ENCODE measurements at regions not wholly inside any gene's neighbourhood (a gene's known extent, or its start where the extent isn't known, plus 50 kb on each side); places are given as distances from the start of the nearest gene placed in this dataset.

GRCh38 chr5:143516249-143516648 is 112.8 kb upstream of the NR3C1 start:
- H2BK15ac ChIP-seq (ENCODE audit: low read length), result no peak overlapping the region
- no peak overlapping the region for H2BK120ac ChIP-seq (replicated peaks; ENCODE audit: low read depth, low read length)
- no peak overlapping the region for H4K8ac ChIP-seq (ENCODE audit: extremely low read depth, insufficient read depth, low read length)
- no peak overlapping the region for H3K9ac ChIP-seq (replicated peaks in 1 of 4; ENCODE audit: extremely low read depth in 1 of 4, low read depth in 3 of 4, low read length in 3 of 4)
- no peak overlapping the region for H3K4me3 ChIP-seq (ENCODE audit: extremely low read depth in 1 of 4, insufficient read depth in 2 of 4, low read depth in 3 of 4, low read length in 4 of 4)
- FAIRE-seq (no peak), DNase-seq (ENCODE audit: low read depth in 1 of 2, low spot score in 2 of 2) (no peak)
- no peak overlapping the region for H3K4me2 ChIP-seq (ENCODE audit: insufficient read depth in 1 of 2, low read depth in 2 of 2, low read length in 2 of 2)
- H2AFZ ChIP-seq (ENCODE audit: low read length), result no peak overlapping the region
- no peak overlapping the region for H2AK5ac ChIP-seq (ENCODE audit: low read depth, low read length)
- H3K36me3 ChIP-seq (ENCODE audit: control insufficient read depth in 2 of 4, insufficient read depth in 4 of 4, low read length in 3 of 4), result no peaks in the 10 kb centered on the region
- no peak overlapping the region for H2BK20ac ChIP-seq (ENCODE audit: low read length)
- no peak overlapping the region for H3K4ac ChIP-seq (replicated peaks; ENCODE audit: insufficient read length, low read depth, low read length)
- no peak overlapping the region for H3K27ac ChIP-seq (ENCODE audit: low read depth, low read length)
- no peak overlapping the region for H3K23ac ChIP-seq (ENCODE audit: insufficient read length)
- no peak overlapping the region for H3K14ac ChIP-seq (ENCODE audit: insufficient read length)
- no peaks in the 10 kb centered on the region for H4K20me1 ChIP-seq (replicated peaks in 1 of 2; ENCODE audit: control insufficient read depth in 1 of 2, insufficient read depth in 2 of 2, low read length in 2 of 2)
- H3K23me2 ChIP-seq (ENCODE audit: low read depth, low read length), result no peaks in the 10 kb centered on the region; the same call in 1 of the 2 replicates
- no peak overlapping the region for H3K18ac ChIP-seq (ENCODE audit: extremely low read depth, low read length)
- no peak overlapping the region for H2BK12ac ChIP-seq (ENCODE audit: low read depth, low read length)
- H3K4me1 ChIP-seq (replicated peaks in 1 of 4; ENCODE audit: control insufficient read depth in 3 of 4, insufficient read depth in 4 of 4, low read length in 3 of 4), result no peaks in the 10 kb centered on the region
- ChIA-PET CTCF (ENCODE audit: partially characterized antibody) (no interaction called here), POLR2A (ENCODE audit: partially characterized antibody) (no interaction called here)
- no peaks in the 10 kb centered on the region for H3K27me3 ChIP-seq (replicated peaks in 1 of 4; ENCODE audit: control insufficient read depth in 3 of 4, extremely low read depth in 1 of 4, insufficient read depth in 3 of 4, low read length in 3 of 4)
- no peak overlapping the region for H4K5ac ChIP-seq (ENCODE audit: insufficient read length, low read depth, low read length)
- no peak overlapping the region for H2BK5ac ChIP-seq (ENCODE audit: low read depth, low read length)
- H3K79me1 ChIP-seq (ENCODE audit: low read depth, low read length), result no peaks in the 10 kb centered on the region
- no peak overlapping the region for H3K56ac ChIP-seq (replicated peaks; ENCODE audit: insufficient read length, low read depth, low read length)
- H3K9me3 ChIP-seq (ENCODE audit: insufficient read depth in 2 of 2, low read depth in 1 of 2, low read length in 1 of 2), result no peaks in the 10 kb centered on the region
- H3K79me2 ChIP-seq (ENCODE audit: control insufficient read depth in 1 of 2, insufficient read depth in 2 of 2, low read length in 2 of 2), result no peaks in the 10 kb centered on the region
- no peak overlapping the region for H4K91ac ChIP-seq (replicated peaks; ENCODE audit: insufficient read length, low read length)
- 93% methylated on average over 1 of the region's 1 CpG; no CpG with 5 or more reads in 1 of the 2 experiments for WGBS, 2 experiments (ENCODE audit: extremely low coverage in 1 of 2, insufficient coverage in 1 of 2, insufficient read length in 1 of 2, insufficient replicate concordance in 2 of 2, low coverage in 1 of 2, low lambda C conversion rate in 2 of 2, missing lambda C conversion rate in 1 of 2)
- TF ChIP-seq RBBP5 (IDR thresholded peaks at IDR 0.05; ENCODE audit: borderline replicate concordance, low read depth, low read length) (no peak), BRCA1 (IDR thresholded peaks at IDR 0.05; ENCODE audit: low read depth, low read length) (no peak), CTCF (IDR thresholded peaks at IDR 0.05; ENCODE audit: control extremely low read depth in 1 of 3, insufficient read depth in 1 of 3, low read depth in 1 of 3, low read length in 3 of 3) (no peak), CBX5 (IDR thresholded peaks at IDR 0.05; ENCODE audit: low read depth, low read length) (no peak), CREB1 (IDR thresholded peaks at IDR 0.05) (no peak), MAFK (IDR thresholded peaks at IDR 0.05; ENCODE audit: low read depth, low read length) (no peak), CHD1 (IDR thresholded peaks at IDR 0.05; ENCODE audit: low read depth, low read length) (no peak), SAP30 (IDR thresholded peaks at IDR 0.05; ENCODE audit: insufficient read depth, insufficient replicate concordance, low read length) (no peak), SP4 (IDR thresholded peaks at IDR 0.05; ENCODE audit: low read length) (no peak), HDAC2 (IDR thresholded peaks at IDR 0.05; ENCODE audit: borderline replicate concordance in 1 of 2, low read depth in 2 of 2, low read length in 2 of 2) (no peak), SIX5 (IDR thresholded peaks at IDR 0.05; ENCODE audit: low read depth, low read length) (no peak), POLR2AphosphoS5 (IDR thresholded peaks at IDR 0.05; ENCODE audit: low read depth, low read length) (no peak), ASH2L (IDR thresholded peaks at IDR 0.05; ENCODE audit: low read length) (no peak)
